ENCODE measurements at regions not wholly inside any gene's neighbourhood (a gene's known extent, or its start where the extent isn't known, plus 50 kb on each side); places are given as distances from the start of the nearest gene placed in this dataset.
A peak's percentile ranks its signal among the peaks of the same experiment; 100 is the strongest.

DNA sequence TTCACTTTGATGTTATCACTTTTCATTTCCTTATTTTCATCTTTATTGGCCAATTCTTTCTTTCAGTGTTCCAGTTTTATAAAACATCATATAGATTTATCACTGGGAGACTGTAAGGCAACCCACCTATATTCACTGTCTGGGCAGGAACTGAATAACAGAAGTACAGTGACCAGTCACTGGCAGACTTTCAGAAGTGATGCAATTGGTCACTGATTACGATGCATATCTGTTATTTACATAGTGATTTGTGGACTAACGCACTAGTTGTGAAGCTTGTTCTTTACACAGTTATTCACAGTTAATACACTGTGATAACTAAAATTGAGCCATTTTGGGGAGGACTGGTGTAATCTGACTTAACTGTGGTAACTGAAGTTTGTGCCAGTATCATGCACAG, 190.2 kb upstream of the DPH6 start:
- DNase-seq = no peak

DNA sequence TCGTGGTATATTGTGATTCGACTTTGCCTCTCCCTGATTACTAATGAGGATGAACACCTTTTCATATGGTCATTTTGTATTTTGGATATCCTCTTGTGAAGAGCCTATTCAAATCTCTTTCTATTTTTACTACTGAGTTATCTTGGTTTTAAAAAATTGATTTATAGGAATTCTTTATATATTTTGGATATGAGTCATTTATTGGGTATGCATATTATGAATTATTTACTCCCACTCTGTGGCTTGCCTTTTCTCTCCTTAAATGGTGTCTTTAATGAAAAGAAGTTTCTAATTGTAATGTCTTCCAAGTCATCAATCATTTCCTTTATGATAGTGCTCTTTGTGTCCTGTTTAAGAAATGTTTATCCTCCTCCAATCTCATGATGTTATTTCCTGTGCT, 191.5 kb upstream of the DPH6 start:
- DNase-seq = no peak

DNA sequence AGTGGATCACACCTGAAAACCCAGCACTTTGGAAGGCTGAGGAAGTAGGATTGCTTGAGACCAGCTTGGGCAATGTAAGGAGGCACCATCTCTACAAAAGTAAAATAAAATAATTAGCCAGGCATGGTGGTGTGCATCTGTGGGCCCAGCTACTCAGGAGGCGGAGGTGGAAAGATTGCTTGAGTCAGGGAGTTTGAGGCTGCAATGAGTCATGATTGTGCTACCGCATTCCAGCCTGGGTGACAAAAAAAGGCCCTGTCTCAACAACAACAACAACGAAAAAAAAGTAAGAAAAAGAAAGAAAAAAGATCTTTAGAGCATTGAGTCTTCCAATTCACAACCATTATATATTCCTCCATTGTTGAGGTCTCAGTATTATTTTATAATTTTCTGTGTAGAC, 192.4 kb upstream of the DPH6 start:
- DNase-seq = no peak

DNA sequence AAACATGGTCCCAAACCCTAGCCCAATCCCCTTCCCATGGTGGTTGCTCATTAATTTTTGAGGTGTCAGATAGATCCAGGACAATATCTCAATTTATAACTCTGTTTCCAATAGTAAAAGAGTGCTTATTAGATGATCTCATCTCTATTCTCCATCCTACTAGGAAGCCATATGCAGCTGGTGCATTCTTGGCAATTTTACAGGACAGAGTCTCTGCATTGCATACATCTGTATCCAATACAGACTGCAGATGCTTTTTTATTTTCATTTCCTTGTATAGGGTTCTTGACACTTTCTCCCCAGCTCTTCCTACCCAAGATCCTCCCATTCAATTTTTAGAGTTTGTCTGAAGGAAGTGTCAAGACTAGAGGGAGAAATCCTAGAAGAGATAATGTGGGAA, 194.8 kb upstream of the DPH6 start:
- DNase-seq = no peak

DNA sequence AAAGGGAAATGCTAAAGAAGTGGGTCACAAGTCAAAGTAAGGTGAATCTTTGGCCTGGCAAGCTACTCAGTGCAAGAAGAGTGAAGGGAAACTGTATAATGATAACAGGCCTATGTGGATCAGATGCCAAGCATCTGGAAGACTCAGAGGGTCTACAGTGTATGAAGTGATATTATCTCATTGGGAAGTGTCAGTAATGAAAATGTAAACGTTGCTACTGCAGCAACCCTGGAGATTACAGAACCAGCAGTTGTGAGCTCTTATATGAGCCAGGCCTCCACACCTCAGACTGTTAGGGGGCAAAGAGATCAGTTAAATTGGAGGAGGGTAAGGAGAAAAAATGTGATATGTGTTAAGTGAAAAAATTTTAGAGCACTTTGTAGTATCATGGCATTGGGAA, 195.4 kb upstream of the DPH6 start:
- DNase-seq = no peak

DNA sequence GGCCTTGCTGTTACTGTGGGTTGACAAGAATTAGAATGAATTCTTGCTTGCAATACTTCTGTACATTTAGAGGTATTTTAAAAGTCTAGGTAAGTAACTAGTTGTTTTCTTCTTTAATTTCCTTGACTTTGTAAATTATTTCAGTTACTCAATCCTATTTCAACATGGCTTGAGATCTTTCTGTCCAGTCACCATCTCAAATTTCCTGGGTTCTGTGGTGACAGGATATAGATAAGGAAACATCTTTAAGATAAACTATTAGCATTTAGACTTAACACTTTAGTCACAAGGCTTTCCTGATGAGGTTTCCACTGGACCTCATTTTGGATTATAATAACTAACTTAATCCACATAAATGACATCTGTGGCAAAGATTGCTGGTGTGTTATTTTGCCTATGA, 195.9 kb upstream of the DPH6 start:
- no peak for DNase-seq

DNA sequence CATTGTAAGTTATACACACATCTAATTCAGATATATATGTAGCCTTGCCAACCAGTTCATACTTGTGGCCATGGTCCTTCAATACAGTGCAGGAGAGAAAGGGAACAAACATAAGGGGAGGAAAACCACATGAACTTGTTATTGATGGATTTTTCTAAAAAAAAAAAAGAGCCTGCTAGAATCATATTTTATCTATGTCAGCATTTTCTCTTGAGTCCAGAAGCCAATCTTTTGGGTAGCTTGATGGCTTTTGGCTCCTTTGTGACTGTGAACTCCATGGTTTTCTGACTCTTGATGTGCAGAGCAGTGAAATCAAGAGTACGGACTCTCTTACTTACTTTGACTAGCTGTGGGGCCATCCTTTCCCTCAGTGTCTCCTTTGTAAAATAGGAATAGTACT, 197.4 kb upstream of the DPH6 start:
- no peak for DNase-seq

DNA sequence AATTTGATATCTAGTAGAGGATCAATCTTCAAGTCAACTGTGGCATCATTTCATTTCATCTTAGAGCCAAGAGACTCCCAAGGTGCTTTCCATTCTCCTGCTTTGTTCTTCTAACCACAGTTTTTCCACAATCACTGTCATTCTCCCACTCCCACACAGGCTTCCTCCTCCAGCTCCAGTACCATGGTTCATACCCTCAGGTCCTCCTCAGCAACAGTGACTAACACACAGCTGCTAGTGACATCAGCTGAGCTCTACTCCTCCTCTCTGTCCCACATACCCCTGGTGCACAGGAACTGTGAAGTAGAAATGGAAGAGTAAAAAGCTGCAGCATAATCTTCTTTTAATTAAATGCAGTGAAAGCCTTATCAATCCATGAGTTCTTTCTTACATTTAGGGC, 200.2 kb upstream of the DPH6 start:
- no peak for DNase-seq

DNA sequence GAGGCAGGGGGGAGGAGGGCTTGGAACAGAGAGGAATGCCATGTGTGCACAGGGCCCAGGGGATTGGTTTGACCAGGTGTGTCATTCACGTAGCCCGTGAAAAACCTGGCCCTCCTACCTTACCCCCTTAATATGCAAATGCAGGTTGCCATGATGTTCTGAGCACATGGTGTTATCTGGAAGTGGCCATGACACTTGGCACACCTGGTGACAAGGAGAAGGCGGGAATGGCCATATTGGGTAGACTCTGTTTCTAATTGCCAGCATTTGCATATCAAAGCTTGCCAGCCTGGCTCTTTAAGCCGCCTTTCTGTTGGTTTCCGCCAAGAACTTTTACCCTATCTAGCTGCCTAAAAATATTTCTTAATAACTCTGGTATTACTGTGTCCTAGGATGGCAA, 202.1 kb upstream of the DPH6 start:
- no peak for DNase-seq

DNA sequence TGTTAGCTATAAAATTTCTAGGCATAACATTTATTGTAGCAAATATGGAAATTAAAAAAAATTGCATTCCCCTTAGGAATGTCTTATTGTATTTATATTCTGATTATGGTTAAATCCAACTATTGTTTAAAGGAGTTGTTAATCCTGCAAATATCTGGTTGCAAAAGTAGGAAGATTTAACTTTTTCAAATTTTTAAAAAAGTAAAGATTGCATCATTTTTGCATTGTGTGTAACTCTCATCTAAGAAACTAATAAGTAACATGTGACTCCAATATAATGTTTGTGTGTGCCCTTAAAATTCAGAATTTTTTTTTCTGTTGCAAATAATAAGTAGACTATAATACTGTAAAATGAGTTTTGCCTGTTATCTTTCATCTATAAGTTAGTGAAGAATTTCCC, 204.1 kb upstream of the DPH6 start:
- DNase-seq = no peak

DNA sequence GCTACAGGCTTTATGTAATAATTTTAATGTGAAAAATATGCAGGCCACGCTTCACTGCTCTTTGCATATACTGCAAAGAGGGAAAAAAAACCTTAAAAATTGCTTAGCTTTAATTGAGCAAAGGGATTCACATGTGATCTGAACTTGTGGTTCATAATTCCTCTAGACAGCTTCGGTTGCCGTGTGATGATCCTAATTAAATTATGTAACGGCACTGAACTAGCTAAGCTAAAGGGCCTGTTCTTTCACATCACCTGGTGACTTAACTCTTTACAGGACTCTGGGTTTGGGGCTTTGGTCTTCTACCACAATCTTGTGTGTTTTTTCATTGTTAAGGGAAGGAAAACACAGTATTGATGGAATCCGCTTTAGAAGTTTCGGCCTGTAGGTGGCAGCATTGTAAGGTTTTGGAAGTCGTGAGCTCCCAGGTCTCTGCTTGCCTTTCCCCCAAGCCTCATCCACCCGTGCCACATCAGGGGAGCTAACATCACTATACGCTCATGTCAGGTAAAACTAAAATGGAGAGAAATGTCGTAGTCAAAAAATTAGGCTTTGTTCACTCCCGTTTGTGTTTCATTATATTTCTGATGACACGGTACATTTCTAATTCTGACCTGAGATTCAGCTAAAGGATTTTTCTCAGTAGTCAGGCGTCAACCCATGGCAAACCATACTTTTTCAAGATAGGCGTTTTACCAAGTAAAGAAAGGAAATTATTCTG, 205.6 kb upstream of the DPH6 start:
- DNase-seq = no peak

DNA sequence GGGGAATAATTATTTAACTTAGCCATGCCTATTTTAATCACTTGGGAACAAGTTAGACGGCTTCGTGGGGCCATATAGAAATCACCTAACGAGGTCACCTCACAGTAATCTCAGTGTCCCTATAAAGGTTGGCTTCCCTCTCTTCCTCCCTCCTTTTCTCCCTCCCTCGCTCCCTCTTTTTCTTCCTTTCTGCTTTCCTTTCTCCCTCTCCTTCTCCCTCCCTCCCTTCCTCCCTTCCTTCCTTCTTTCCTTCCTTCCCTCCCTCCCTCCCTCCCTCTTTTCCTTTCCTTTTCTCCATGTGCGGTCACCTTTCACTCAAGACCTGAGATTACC, 206.1 kb upstream of the DPH6 start:
- no peak for DNase-seq

DNA sequence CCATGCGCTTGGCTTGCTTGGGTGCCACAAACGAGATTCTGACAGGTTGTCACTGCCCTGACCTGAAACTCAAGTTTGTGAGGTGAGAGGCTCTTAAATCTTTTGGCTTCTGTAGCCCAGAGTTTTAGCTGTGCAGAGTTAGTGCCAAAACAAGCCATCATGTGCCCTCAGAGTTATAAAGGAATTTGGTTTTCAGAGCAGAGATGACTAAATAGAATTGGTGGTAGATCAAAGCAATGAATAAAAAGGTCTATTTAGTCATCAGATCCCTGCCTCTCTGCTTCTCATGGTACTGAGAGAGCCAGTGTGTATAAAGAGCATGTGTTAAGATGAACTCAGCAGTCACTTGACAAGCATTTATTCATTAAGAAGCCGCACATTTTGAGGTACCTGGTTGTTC, 207.5 kb upstream of the DPH6 start:
- no peak for DNase-seq

DNA sequence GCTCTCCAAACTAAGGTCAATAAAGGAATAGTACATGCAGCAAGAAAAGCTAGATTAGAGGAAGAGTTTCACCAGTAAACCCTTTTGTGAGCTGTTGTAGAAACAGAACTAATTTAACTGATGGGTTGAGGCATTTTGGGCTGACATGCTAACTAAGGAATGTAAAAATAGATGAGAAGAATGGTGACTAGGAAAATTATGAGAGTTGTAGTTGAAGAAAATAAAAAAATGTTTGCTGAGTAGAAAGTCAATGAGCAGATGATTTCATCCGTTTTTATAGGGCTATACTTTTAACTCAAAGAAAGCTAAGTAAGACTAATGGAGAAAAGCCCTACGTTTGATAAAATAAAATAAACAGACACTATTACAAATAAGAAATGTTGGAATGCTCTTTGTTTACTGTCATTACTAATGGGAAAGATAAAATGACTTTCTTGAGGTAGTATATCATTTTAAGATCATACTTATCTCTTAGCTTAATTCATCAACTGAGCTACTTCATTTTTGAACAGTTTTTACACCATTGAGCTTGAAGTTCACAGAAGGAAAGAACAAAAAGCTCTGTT, 209.4 kb upstream of the DPH6 start:
- DNase-seq = no peak

DNA sequence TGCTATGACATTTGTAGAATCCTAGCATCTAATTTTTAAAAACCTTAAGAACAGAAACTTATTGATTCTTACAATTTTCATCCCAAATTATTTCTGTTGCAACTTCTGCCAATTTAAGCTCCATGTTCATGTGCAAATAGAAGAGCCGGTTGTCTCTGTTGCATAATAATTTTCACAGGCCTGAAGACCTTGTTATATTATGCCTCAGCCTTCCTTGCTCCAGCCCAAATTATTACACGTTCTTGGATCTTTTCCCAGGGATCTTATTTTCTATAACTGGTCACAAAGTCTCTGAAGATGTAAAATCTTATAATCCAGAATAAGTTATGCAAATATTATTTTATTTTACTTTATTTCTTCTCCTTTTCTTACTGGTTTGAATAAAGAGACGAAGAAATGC, 210.7 kb upstream of the DPH6 start:
- no peak for DNase-seq

DNA sequence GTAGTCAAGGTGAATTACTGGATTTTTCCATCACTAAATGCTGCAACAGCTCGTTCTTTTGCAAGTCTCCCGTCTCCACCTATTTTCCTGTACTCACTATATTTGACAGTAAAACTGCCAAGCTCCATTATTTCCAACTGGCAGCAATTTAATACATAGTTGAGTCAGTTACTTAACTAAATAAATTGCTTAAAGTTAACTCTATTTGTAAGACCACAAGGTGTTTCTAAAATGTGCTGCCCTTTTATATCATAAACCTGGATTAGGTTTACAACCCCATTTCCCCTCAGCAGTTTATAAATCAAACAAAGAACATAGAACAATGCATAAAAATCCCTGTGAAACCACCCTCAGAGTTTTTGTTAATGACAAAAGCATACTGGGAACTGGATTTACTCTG, 211.4 kb upstream of the DPH6 start:
- peak; percentile 23 for DNase-seq

DNA sequence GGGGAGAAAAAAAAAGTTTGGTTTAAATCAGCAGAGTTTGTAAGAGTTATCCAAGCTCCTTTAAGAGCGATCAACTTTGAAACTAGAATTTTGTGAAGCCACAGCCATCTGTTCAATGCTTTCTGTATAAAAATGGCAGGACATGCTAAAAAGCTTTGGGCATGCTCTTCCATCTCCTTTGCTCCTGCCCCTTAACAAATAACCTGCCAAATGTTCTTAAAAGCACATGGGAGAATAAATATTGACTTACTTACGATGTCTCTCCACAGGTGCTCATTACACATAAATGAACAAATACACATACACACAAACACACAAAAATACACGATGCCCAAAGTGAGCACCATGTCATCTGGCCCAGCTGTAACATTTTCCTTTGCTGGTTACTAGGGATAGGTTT, 211.8 kb upstream of the DPH6 start:
- DNase-seq = peak; percentile 90

DNA sequence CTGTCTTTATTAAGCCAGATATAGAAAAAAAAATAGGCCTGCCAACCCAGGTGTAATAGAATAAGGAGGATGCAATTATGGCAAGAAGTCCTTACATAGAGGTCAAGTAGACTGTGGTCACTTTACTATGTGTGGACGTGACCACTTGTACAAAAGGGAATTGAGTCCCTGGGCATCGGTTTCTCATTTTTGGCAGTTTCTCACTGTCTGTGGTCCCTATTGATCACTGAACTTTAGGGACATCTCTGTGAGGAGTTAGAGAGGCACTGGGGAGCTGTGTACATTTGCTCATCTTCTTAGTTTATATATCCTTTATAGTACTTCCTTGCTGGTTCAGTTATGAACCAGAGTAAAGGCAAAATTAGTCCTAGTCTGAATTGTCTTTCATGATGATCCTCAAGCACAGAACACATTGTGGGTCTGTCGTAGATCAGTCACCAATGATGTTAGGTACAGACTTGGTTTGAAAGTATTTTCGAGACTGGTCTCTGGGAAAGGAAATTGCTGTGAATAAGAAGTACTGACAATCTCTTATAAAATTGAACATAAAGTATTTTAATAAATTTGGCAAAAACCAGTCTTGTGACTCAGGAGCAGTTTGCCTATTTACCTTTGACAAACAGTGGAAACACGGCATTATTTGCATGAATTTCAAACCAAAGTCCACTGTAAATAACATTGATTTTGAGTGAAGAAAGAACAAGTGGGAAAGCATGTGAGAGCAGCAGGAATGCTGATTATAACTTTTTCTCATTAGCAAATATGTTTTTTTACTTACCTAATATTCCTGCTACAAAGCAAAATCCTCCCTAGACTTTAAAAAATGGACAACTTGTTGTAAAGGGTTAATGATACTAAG, 218.9 kb upstream of the DPH6 start:
- DNase-seq = no peak

DNA sequence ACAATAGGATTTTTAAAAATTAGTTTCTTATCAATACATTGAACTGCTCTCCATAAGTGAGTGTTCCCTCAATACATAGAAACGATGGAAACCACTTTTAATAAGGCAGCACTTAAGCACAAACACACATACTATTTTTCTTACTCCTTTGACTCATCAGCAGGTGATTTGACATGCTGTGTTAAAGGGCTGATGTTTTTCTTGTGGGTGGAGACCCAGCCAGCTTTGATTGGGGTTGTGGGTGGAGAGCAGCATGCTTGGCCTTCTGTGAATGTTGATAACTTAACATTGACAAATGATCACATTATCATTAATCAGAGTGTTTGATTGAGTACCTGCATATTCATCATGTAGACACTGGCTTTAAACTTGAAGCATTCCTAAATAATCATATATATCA, 223.0 kb upstream of the DPH6 start:
- DNase-seq = no peak

DNA sequence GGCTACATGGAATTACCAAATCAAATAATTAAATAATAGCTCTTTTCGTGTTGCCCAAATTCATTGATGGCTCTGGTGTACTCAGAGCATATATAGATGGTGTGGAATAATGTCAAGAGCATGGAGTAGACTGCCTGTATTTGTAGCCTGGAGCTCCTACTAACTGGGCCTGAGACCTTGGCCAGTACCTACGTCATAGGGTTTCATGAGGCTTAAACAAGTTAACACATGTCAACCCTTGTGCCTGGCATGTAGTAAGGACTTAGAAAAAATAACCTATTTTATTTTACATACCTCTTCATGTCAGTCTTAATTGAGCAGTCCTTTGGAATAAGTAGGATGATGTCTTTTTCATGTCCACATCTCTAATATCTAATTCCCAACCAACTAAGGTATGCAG, 223.7 kb upstream of the DPH6 start:
- DNase-seq = no peak

DNA sequence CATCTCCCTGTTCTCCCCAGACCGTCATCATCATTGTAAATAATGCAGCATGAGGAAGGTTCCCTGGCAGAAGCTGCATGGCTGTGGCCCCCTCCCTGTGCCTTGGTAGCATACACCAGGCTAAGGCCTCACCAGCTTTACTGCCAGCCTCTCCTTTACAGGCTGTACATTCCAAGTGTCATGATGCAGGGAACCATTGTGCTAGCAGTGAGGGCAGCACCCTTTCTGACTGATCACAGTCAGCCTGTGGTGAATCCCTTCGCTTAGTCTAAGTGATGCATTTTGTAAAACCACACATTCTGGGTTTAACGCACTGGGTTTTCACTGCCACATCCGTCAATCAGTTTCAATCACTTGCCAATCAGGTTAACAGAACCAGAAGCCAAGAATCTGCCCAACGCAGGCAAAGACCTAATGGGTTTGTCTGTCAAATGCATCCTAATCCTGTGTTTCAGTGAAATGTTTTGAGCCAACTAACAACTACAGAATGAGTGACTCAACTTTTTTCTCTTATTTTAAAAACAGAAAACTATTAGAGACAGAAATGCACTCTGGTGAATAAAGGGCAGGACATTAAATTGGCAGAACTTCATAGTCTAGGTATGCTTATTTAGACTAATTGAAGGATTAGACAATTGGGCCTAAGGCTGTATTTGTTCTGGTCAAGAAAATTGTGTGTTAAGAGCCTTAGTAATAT, 225.9 kb upstream of the DPH6 start:
- no peak for DNase-seq

DNA sequence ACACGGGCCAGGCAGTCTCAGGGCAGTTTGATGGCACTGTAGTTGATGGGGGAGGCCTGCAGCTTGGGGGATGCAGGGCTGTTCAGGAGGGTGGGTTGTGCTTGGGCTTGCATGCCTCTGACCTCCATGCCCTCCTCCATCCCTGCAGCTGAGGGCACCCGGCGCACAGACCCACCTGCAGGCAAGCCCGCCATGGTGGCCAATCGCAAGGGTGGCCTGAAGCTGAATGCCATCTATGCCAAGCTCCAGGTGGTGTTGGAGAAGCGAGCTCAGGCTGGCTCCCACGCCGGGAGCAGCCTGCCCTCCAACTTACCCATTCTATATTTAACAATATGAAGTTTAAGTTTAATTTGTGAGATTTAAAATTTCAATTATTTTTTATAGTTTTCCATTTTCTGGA, 228.7 kb upstream of the DPH6 start:
- DNase-seq = no peak

DNA sequence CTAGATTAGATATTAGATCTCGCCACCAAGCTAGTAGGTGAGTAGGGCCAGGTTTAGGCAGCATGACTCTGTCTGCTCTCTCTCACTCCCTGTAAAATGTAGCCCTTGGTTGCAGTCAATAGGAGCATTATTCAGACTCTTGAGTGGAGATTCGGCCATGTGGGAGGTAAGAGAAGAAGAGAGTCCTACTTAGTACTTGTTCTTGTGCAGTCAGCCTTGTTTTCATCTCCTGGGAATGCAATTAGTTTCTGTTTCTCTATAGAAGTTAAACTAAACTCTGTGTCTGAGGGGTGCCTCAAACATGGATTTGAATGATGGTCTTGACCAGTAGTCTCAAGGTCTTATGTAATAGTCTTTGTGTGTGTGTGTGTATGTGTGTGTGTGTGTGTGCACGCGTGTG, 229.5 kb upstream of the DPH6 start:
- DNase-seq = no peak

DNA sequence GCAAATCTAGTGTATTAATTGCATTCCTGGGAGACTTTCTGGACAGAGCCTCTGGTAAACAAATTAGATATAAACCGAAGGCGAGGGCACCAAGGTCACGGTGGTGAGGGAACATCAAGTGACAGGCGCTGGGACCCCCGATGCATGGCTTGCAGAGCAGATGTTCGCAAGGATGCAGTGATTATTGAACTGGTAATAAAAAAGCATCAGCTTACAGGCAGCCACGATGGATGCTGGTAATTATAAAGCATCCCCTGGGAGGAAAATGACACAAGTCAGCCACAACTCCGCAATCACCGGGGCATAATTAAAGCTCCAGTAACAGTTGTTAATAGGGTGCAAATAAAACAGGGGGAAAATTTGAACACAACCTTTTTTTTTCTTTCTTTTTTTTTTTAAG, 231.1 kb upstream of the DPH6 start:
- DNase-seq = no peak

Measured in DMS153 (cell line).